Thoracic aorta (tissue), 2 donors: ENCODE measurements at regions not wholly inside any gene's neighbourhood (a gene's known extent, or its start where the extent isn't known, plus 50 kb on each side); places are given as distances from the start of the nearest gene placed in this dataset.

Experiments
- ATAC-seq: fragments of 150-250 bp; one replicate; pipeline ENCODE4 v1.8.0; 2017; ENCODE audit warnings: low read depth; ENCODE audit not compliant: insufficient number of reproducible peaks, low FRiP score
- DNase-seq: peaks from one replicate; pipeline ENCODE4 v3.0.0-alpha.2; 2020; ENCODE audit warnings: low spot score
- H3K27ac ChIP-seq, 2 donors: fragments of 200-600 bp; sonication (generic); 1 replicate in 1 of 2; 2 replicates in 1 of 2; pipeline ENCODE4 v1.5.1; 2016; ENCODE audit warnings: mild to moderate bottlenecking in 2 of 2, moderate library complexity in 2 of 2
- H3K27me3 ChIP-seq: fragments of 200-600 bp; sonication (generic); replicated peaks from 2 replicates; pipeline ENCODE4 v1.6.0; 2016; ENCODE audit warnings: mild to moderate bottlenecking; ENCODE audit not compliant: insufficient read depth
- H3K36me3 ChIP-seq: fragments of 200-600 bp; sonication (generic); one replicate; pipeline ENCODE4 v1.5.1; 2016
- H3K4me1 ChIP-seq, 2 donors: fragments of 200-600 bp; sonication (generic); 1 replicate in 1 of 2; 2 replicates in 1 of 2; pipeline versions ENCODE4 v1.5.1 to v1.6.0; 2016; ENCODE audit warnings: low read depth in 2 of 2, mild to moderate bottlenecking in 1 of 2; ENCODE audit not compliant: control insufficient read depth in 1 of 2
- H3K4me3 ChIP-seq: fragments of 200-600 bp; sonication (generic); 2 replicates; pipeline ENCODE4 v1.5.1; 2016; ENCODE audit warnings: mild to moderate bottlenecking
- H3K9me3 ChIP-seq: fragments of 200-600 bp; sonication (generic); 2 replicates; pipeline ENCODE4 v1.5.1; 2016
- CTCF ChIP-seq: fragments of 200-600 bp; sonication (generic); IDR thresholded peaks from one replicate; pipeline ENCODE4 v1.5.1; 2019; ENCODE audit warnings: antibody characterized with exemption

GRCh38 chr9:109894473-109894872 is 114.5 kb downstream of the PALM2AKAP2 start:
- no peaks in the 10 kb centered on the region for H3K27me3 ChIP-seq
- no peaks in the 10 kb centered on the region for H3K9me3 ChIP-seq
- peaks cover 4% of the 10 kb centered on the region for H3K36me3 ChIP-seq
- TF ChIP-seq CTCF, result no peak
- H3K27ac ChIP-seq, result peak overlapping the region in 1 of 2 donors; percentile 9
- no peak for DNase-seq
- no peak for ATAC-seq
- no peak overlapping the region for H3K4me3 ChIP-seq
- peaks cover 5 to 24% of the 10 kb centered on the region in 2 donors for H3K4me1 ChIP-seq

- peaks cover 4% of the 10 kb centered on the region for H3K36me3 ChIP-seq
- H3K4me3 ChIP-seq, result no peak overlapping the region
- peak overlapping the region in 1 of 2 donors; percentile 9 for H3K27ac ChIP-seq
- H3K9me3 ChIP-seq, result no peaks in the 10 kb centered on the region
- TF ChIP-seq CTCF, result no peak
- peak; percentile 63 for ATAC-seq
- H3K4me1 ChIP-seq, result peaks cover 5 to 17% of the 10 kb centered on the region in 2 donors
- no peaks in the 10 kb centered on the region for H3K27me3 ChIP-seq
- DNase-seq, result peak; percentile 25
These were observed 115.1 kb downstream of the PALM2AKAP2 start for GRCh38 chr9:109894921-109895758.

GRCh38 chr9:109901201-109901600 is 121.2 kb downstream of the PALM2AKAP2 start:
- no peak for ATAC-seq

GRCh38 chr9:109903515-109904138 is 123.6 kb downstream of the PALM2AKAP2 start:
- no peaks in the 10 kb centered on the region for H3K9me3 ChIP-seq
- no peak overlapping the region for H3K4me3 ChIP-seq
- TF ChIP-seq CTCF, result peak; percentile 74
- H3K27ac ChIP-seq, result no peak overlapping the region
- no peak for ATAC-seq
- peaks cover 0 to 6% of the 10 kb centered on the region in 2 donors for H3K4me1 ChIP-seq
- no peaks in the 10 kb centered on the region for H3K36me3 ChIP-seq
- H3K27me3 ChIP-seq, result no peaks in the 10 kb centered on the region
- DNase-seq, result peak; percentile 24

More at GRCh38 chr9:109901201-109901600, 121.2 kb downstream of the PALM2AKAP2 start:
- DNase-seq, result no peak
- peaks cover 0 to 6% of the 10 kb centered on the region in 2 donors for H3K4me1 ChIP-seq
- H3K27ac ChIP-seq, result no peak overlapping the region
- H3K27me3 ChIP-seq, result no peaks in the 10 kb centered on the region
- no peak overlapping the region for H3K4me3 ChIP-seq
- H3K9me3 ChIP-seq, result no peaks in the 10 kb centered on the region
- no peak for TF ChIP-seq CTCF
- no peaks in the 10 kb centered on the region for H3K36me3 ChIP-seq

GRCh38 chr9:109904666-109905065 is 124.7 kb downstream of the PALM2AKAP2 start:
- no peak overlapping the region for H3K27ac ChIP-seq
- H3K9me3 ChIP-seq, result no peaks in the 10 kb centered on the region
- no peak for TF ChIP-seq CTCF
- no peaks in the 10 kb centered on the region for H3K27me3 ChIP-seq
- DNase-seq (no peak), ATAC-seq (no peak)
- H3K36me3 ChIP-seq, result no peaks in the 10 kb centered on the region
- no peak overlapping the region for H3K4me3 ChIP-seq
- peaks cover 0 to 6% of the 10 kb centered on the region in 2 donors for H3K4me1 ChIP-seq
